GM12865 (cell line): ENCODE measurements at regions not wholly inside any gene's neighbourhood (a gene's known extent, or its start where the extent isn't known, plus 50 kb on each side); places are given as distances from the start of the nearest gene placed in this dataset.

Experiments
- DNase-seq: peaks from one replicate; pipeline ENCODE4 v3.0.0; 2010; ENCODE audit warnings: low read depth
- H3K4me3 ChIP-seq: 2 replicates; pipeline ENCODE4 v1.5.1; 2011; ENCODE audit warnings: mild to moderate bottlenecking, low read depth, low read length, control low read depth
- TF ChIP-seq, protein P1 (sequence below): IDR thresholded peaks from 2 replicates; pipeline ENCODE4 v1.5.1; 2011; ENCODE audit warnings: low read length, control low read depth, low read depth, inconsistent platforms; ENCODE audit not compliant: insufficient read depth; ENCODE audit errors: missing control alignments

DNA sequence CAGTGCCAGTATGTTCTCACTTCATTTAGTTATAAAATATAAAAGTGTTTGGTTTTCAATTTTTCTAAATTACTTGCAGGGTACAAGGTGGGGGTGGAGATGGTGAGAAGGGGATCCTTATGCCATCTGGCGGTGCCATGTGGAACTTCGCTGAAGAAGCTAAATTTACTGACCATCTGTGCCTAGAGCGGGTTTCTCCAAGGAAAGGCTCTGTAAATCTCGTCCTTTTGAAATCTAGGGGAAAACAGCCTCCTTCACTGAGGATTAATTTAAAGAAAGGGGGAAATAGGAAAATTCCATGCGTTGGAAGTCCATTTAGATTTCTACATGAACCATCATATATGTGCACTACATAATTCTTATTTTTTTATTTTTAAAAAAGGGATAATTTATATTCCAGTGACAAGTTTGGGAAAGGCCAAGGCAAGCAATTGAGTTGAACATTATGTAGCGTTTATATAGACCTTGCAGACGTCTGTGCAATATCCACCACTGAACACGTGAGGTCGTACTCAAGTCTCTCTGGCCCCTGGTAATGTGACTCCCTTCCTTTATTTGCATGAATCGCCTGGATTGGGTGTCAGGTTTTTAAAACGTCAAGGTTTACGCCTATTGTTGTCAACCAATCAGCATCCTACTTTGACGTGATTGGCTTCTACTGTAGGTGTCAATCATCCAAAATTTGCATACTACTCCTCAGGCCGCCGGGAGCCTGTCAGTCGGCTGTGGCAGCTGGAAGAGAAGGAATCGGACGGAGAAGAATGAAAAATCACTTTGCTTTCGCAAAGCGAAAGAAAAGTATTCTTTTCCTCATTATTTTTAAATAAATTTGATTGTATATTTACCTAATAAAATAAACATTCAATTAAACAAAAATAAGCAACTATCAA is 297.1 kb upstream of the NFE2L3 start:
- TF ChIP-seq, protein P1, sequence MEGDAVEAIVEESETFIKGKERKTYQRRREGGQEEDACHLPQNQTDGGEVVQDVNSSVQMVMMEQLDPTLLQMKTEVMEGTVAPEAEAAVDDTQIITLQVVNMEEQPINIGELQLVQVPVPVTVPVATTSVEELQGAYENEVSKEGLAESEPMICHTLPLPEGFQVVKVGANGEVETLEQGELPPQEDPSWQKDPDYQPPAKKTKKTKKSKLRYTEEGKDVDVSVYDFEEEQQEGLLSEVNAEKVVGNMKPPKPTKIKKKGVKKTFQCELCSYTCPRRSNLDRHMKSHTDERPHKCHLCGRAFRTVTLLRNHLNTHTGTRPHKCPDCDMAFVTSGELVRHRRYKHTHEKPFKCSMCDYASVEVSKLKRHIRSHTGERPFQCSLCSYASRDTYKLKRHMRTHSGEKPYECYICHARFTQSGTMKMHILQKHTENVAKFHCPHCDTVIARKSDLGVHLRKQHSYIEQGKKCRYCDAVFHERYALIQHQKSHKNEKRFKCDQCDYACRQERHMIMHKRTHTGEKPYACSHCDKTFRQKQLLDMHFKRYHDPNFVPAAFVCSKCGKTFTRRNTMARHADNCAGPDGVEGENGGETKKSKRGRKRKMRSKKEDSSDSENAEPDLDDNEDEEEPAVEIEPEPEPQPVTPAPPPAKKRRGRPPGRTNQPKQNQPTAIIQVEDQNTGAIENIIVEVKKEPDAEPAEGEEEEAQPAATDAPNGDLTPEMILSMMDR: peak; percentile 68
- peak; percentile 70 for DNase-seq

DNA sequence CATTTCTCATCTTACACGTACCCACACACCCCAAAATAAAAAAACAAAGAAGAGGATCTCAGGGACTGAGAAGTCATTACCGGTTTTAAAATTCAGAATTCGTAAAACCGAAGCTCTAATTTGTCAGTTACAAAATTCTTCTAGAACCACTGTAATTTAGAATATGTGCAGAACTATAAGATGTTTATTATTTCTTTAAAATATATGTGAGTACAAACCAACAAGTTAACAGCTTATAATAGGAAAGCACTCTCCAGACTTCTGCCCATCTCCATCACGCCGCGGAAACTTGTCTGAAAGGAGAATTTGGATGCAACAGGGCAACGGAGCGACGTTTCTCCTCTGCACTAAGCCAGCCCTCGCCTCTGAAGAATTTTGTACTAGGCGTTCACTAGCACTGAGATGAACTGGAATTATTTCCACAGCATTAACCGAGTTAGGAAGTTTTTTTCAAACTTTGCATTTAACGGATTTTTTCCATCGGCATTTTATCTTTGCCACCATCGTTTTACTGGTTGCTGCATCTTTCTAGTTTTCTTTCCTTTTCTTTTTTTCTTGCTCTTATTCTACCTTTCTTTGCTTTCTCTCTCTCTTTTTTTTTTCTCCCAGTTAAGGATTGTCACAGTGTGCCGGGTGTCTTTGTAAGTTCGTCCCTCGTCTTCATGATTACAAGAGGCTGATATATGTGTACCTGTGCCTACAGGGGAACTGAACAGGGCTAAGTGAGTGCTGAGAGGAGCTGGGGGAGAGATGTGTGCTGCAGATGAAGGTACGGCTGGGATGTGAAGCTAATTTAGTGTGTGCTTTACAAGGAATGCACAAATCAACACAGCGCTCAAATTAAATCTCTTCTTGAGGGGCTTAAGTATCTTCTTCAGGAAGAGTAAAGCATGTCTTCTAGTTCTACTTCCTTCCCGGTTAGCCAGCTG is 295.9 kb upstream of the NFE2L3 start:
- no peak for DNase-seq
- TF ChIP-seq, protein P1: no peak

More for the DNA sequence above, 297.1 kb upstream of the NFE2L3 start:
- H3K4me3 ChIP-seq: no peak overlapping the region

DNA sequence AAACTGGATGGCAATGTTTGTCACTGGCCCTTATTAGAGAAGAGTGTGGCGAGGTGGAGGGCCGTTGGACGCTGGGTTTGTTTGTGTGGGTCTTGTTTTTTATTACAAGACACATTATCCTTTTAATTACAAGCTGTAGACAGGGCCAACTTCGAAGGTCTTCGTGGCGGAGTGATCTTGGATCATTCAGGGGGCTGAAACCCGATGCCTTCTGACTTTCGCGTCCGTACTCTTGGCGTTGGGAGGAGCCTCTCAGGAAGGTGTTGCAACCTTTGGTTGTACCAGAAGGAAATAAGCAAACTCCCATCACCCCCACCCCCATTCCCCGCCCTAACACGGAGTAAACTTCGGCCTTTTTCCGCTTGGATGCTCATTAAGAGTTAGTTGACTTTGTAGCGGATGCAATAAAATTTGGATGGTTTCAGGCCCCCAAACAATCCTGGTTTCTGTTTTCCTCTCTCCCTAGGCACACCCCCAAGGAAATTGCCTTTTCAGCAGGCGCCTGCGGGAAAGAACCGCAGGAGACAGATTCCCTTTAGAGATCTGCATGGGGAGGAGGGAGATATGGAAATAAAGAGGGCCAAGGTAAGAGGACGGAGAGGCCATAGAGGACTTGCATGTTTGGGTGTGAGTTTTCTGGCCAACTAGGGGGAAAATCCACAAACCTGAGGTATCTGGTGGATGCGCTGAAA is 294.5 kb upstream of the NFE2L3 start:
- TF ChIP-seq, protein P1: no peak
- peak overlapping the region; percentile 53 for H3K4me3 ChIP-seq
- DNase-seq: peak; percentile 49

More for the DNA sequence above, 295.9 kb upstream of the NFE2L3 start:
- H3K4me3 ChIP-seq: peak overlapping the region; percentile 53

DNA sequence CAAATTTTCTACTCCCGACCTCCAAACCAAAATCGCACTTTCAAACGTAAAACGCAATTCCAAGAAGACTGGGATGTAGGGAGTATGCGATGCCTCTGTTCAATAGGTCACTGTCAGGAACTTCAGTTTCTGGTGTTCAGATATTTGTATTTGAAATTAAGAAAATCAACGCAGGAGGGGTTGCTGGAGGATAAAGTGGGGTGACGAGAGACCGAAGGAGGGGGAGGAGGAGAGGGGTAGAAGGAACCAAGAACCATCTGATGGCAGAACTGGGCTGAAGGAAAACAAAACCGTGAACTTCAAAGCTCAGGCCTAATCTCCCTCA is 293.8 kb upstream of the NFE2L3 start:
- peak overlapping the region; percentile 42 for H3K4me3 ChIP-seq
- DNase-seq: no peak
- TF ChIP-seq, protein P1: no peak

DNA sequence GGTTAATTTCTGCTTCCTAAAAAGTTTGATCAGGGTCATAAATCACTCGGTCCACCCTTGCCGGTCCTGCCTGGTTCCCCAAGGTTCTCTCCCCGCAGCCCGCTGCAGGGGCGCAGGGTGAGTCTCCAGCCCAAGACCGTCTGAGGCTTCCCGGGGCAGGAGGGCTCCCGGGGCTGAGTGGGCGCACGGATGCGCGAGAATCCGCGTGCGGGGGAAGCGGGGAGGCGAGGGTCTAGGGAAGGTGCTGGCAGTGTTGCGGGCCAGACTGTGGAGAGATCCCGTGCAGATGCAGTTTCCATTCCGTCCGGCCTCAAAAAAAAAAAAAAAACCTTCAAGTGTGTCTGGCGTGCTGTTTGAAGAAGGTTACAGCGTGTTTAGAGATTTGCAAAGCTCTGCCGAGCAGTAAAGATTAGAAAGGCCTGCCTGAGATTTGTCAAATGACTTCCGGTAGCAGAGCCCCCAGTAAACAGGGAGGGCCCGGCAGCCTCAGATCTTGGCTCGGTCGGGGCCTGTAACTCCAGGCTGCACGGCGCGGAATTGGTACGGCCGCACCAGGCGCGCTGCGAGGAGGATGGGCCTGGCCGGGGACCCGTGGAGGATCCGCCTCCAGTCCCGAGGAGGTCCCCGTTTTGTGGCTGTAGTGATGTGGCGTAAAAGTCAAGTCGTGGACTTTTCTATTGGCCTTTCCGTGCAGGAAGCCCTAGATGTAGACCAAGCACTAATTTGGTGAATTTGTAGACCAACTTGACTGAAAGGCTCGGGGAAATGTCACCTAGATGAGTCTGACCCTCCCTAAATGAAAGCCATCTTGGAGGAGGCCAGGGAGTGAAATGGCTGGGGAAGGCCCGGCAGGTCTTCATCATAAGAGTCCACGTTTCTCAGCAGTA is 293.2 kb upstream of the NFE2L3 start:
- TF ChIP-seq, protein P1: no peak
- H3K4me3 ChIP-seq: peak overlapping the region; percentile 42
- peak; percentile 74 for DNase-seq
